Astrocyte (in vitro differentiated cells and primary cell): ENCODE measurements at regions not wholly inside any gene's neighbourhood (a gene's known extent, or its start where the extent isn't known, plus 50 kb on each side); places are given as distances from the start of the nearest gene placed in this dataset.

Source experiments
- DNase-seq: peaks from one replicate; pipeline ENCODE4 v3.0.0-alpha.2; 2010; ENCODE audit warnings: low read depth
- FAIRE-seq: peaks from 2 replicates; lab custom pipeline; 2011; peaks lifted over from hg19 to GRCh38; lab: Jason Lieb, UNC
- H2AFZ ChIP-seq: 2 replicates; pipeline ENCODE4 v1.6.0; 2012; ENCODE audit warnings: low read depth, low read length, inconsistent platforms
- H3K27ac ChIP-seq: 2 replicates; pipeline ENCODE4 v1.5.1; 2011; ENCODE audit warnings: low read depth, low read length, inconsistent platforms
- H3K27me3 ChIP-seq: 2 replicates; pipeline ENCODE4 v1.6.0; 2011; ENCODE audit warnings: low read length, inconsistent platforms; ENCODE audit not compliant: insufficient read depth
- H3K36me3 ChIP-seq: 2 replicates; pipeline ENCODE4 v1.5.1; 2011; ENCODE audit warnings: low read length, inconsistent platforms; ENCODE audit not compliant: insufficient read depth
- H3K4me1 ChIP-seq: 2 replicates; pipeline ENCODE4 v1.5.1; 2011; ENCODE audit warnings: low read length, inconsistent platforms; ENCODE audit not compliant: insufficient read depth
- H3K4me2 ChIP-seq: 2 replicates; pipeline ENCODE4 v1.6.0; 2012; ENCODE audit warnings: low read length, inconsistent platforms
- H3K4me3 ChIP-seq: 2 replicates; pipeline ENCODE4 v1.5.1; 2011; ENCODE audit warnings: low read depth, mild to moderate bottlenecking, low read length, inconsistent platforms; ENCODE audit not compliant: insufficient read depth
- H3K79me2 ChIP-seq: 2 replicates; pipeline ENCODE4 v1.6.0; 2012; ENCODE audit warnings: mild to moderate bottlenecking, low read length, inconsistent platforms; ENCODE audit not compliant: insufficient read depth
- H3K9ac ChIP-seq: 2 replicates; pipeline ENCODE4 v1.6.0; 2012; ENCODE audit warnings: mild to moderate bottlenecking, low read length, inconsistent platforms
- H3K9me3 ChIP-seq: 2 replicates; pipeline ENCODE4 v1.5.1; 2012; ENCODE audit warnings: low read depth, mild to moderate bottlenecking, low read length, inconsistent platforms; ENCODE audit not compliant: insufficient read depth
- H4K20me1 ChIP-seq: 2 replicates; pipeline ENCODE4 v1.6.0; 2012; ENCODE audit warnings: low read length, inconsistent platforms; ENCODE audit not compliant: insufficient read depth
- H3K27ac Mint-ChIP-seq: one replicate; pipeline ENCODE4 v1.8.0; 2021; ENCODE audit warnings: mild to moderate bottlenecking, mixed read lengths; ENCODE audit not compliant: unreplicated experiment
- H3K27me3 Mint-ChIP-seq: one replicate; pipeline ENCODE4 v1.8.0; 2021; ENCODE audit warnings: low read depth, mixed read lengths; ENCODE audit not compliant: unreplicated experiment
- H3K36me3 Mint-ChIP-seq: one replicate; pipeline ENCODE4 v1.8.0; 2021; ENCODE audit warnings: low read depth, mixed read lengths; ENCODE audit not compliant: unreplicated experiment
- H3K4me1 Mint-ChIP-seq: one replicate; pipeline ENCODE4 v1.8.0; 2021; ENCODE audit warnings: low read depth, mixed read lengths; ENCODE audit not compliant: unreplicated experiment
- H3K4me3 Mint-ChIP-seq: one replicate; pipeline ENCODE4 v1.8.0; 2021; ENCODE audit warnings: mild to moderate bottlenecking, moderate library complexity, mixed read lengths; ENCODE audit not compliant: unreplicated experiment
- H3K9me3 Mint-ChIP-seq: one replicate; pipeline ENCODE4 v1.8.0; 2021; ENCODE audit warnings: mild to moderate bottlenecking, mixed read lengths; ENCODE audit not compliant: unreplicated experiment
- EZH2 ChIP-seq: IDR thresholded peaks from 2 replicates; pipeline ENCODE4 v1.6.1; 2012; ENCODE audit warnings: mild to moderate bottlenecking, low read length, inconsistent platforms; ENCODE audit not compliant: insufficient read depth
- TF ChIP-seq, protein P1 (sequence below): IDR thresholded peaks from 2 replicates; pipeline ENCODE4 v1.5.1; 2011; ENCODE audit warnings: low read depth, mild to moderate bottlenecking, inconsistent platforms, low read length, moderate library complexity; ENCODE audit not compliant: insufficient read depth

GRCh38 chr1:36715797-36716196 is 233.1 kb upstream of the CSF3R start:
- Histone ChIP-seq H2AFZ (no peak overlapping the region), H4K20me1 (no peaks in the 10 kb centered on the region), H3K79me2 (no peaks in the 10 kb centered on the region), H3K9me3 (no peaks in the 10 kb centered on the region), H3K4me3 (no peak overlapping the region), H3K27me3 (peaks cover 8% of the 10 kb centered on the region), H3K4me2 (no peak overlapping the region), H3K27ac (no peak overlapping the region), H3K36me3 (no peaks in the 10 kb centered on the region), H3K4me1 (no peaks in the 10 kb centered on the region), H3K9ac (no peak overlapping the region)
- no peak for TF ChIP-seq EZH2
- TF ChIP-seq, protein P1, sequence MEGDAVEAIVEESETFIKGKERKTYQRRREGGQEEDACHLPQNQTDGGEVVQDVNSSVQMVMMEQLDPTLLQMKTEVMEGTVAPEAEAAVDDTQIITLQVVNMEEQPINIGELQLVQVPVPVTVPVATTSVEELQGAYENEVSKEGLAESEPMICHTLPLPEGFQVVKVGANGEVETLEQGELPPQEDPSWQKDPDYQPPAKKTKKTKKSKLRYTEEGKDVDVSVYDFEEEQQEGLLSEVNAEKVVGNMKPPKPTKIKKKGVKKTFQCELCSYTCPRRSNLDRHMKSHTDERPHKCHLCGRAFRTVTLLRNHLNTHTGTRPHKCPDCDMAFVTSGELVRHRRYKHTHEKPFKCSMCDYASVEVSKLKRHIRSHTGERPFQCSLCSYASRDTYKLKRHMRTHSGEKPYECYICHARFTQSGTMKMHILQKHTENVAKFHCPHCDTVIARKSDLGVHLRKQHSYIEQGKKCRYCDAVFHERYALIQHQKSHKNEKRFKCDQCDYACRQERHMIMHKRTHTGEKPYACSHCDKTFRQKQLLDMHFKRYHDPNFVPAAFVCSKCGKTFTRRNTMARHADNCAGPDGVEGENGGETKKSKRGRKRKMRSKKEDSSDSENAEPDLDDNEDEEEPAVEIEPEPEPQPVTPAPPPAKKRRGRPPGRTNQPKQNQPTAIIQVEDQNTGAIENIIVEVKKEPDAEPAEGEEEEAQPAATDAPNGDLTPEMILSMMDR: no peak
- FAIRE-seq: no peak
- H3K27ac Mint-ChIP-seq: no peak overlapping the region
- peaks cover 34% of the 10 kb centered on the region for H3K27me3 Mint-ChIP-seq
- no peak overlapping the region for H3K4me3 Mint-ChIP-seq
- peaks cover 5% of the 10 kb centered on the region for H3K9me3 Mint-ChIP-seq
- H3K4me1 Mint-ChIP-seq: no peaks in the 10 kb centered on the region
- no peaks in the 10 kb centered on the region for H3K36me3 Mint-ChIP-seq
- DNase-seq: no peak

GRCh38 chr1:36714301-36714700 is 231.6 kb upstream of the CSF3R start:
- peaks cover 9% of the 10 kb centered on the region for H3K27me3 ChIP-seq
- no peaks in the 10 kb centered on the region for H3K4me1 ChIP-seq
- Mint-ChIP-seq H3K4me1 (no peaks in the 10 kb centered on the region), H3K36me3 (no peaks in the 10 kb centered on the region), H3K27me3 (peaks cover 34% of the 10 kb centered on the region), H3K27ac (no peak overlapping the region), H3K9me3 (peaks cover 5% of the 10 kb centered on the region), H3K4me3 (no peak overlapping the region)
- H3K36me3 ChIP-seq: no peaks in the 10 kb centered on the region
- H3K4me2 ChIP-seq: no peak overlapping the region
- FAIRE-seq (no peak), DNase-seq (no peak)
- H3K79me2 ChIP-seq: no peaks in the 10 kb centered on the region
- TF ChIP-seq, protein P1: no peak
- TF ChIP-seq EZH2: no peak
- no peak overlapping the region for H3K27ac ChIP-seq
- no peak overlapping the region for H2AFZ ChIP-seq
- H3K9ac ChIP-seq: no peak overlapping the region
- H4K20me1 ChIP-seq: no peaks in the 10 kb centered on the region
- no peaks in the 10 kb centered on the region for H3K9me3 ChIP-seq
- H3K4me3 ChIP-seq: no peak overlapping the region

DNA sequence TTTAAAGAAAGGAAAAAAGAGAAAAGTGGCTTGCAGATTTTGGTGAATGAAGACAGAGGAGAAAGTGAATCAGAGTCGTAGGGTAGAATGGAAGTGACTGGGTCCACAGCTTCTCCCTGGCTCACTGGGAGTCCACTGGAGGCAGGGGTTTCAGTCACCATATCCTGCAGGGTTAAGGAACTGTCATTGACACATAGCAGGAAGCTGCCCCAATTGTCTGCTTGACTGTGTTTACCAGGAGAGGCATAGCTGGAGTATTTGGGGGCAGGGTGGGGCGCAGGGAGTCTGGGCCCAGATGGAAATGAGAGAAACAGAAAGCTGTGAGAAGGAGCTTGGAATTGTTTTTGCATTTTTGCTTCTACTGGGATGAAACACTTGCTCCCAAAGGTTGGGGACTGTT is 228.8 kb upstream of the CSF3R start:
- Histone ChIP-seq H3K27me3 (peaks cover 6% of the 10 kb centered on the region), H2AFZ (no peak overlapping the region), H3K4me1 (no peaks in the 10 kb centered on the region), H3K4me3 (no peak overlapping the region), H3K79me2 (no peaks in the 10 kb centered on the region), H3K4me2 (no peak overlapping the region), H3K9ac (no peak overlapping the region), H3K9me3 (no peaks in the 10 kb centered on the region), H4K20me1 (no peaks in the 10 kb centered on the region), H3K36me3 (no peaks in the 10 kb centered on the region), H3K27ac (no peak overlapping the region)
- no peak for DNase-seq
- Mint-ChIP-seq H3K4me1 (no peaks in the 10 kb centered on the region), H3K27me3 (peaks cover 41% of the 10 kb centered on the region), H3K4me3 (no peak overlapping the region), H3K36me3 (no peaks in the 10 kb centered on the region), H3K27ac (no peak overlapping the region), H3K9me3 (peaks cover 5% of the 10 kb centered on the region)
- TF ChIP-seq, protein P1: no peak
- no peak for TF ChIP-seq EZH2
- no peak for FAIRE-seq
